ENCODE measurements at regions not wholly inside any gene's neighbourhood (a gene's known extent, or its start where the extent isn't known, plus 50 kb on each side); places are given as distances from the start of the nearest gene placed in this dataset.
"Not testable (repeated sequence)": the region's sequence is repeated elsewhere in the genome, so short reads cannot be mapped to it uniquely, and the experiment has no call there.

- no peak for DNase-seq
Measured at GRCh38 chr3:109806929-109807328, 469.6 kb upstream of the DPPA4 start.

DNA sequence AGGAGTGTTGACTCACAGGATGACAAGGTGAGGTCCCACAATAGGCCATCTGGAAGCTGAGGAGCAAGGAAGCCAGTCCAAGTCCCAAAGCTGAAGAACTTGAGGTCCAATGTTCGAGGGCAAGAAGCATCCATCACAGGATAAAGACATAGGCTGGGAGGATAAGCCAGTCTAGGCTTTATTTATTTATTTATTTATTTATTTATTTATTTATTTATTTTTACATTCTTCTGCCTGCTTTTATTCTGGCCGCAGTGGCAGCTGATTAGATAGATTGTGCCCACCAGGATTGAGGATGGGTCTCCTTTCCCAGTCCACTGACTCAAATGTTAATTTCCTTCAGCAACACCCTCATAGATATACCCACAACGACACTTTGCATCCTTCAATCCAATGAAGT lies 472.2 kb upstream of the DPPA4 start:
- no peak for DNase-seq

DNA sequence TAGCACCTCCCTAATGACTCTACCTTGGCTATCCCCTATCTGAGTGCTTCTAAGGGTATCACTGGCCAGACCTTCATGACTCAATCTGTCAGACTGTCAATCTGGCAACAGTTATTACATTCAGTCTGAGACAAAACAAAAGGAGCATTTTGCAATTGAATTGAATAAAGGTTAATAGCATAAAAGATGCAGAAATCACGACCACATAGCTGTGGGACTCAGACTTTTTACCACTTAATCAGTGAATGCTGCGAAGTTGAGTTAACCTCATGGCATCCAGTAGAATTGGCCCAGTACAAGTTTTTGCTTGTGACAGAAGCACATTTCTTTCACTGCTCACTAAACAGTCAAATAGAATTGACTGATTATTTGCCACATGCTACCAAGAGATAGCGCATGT lies 480.7 kb upstream of the DPPA4 start:
- DNase-seq = no peak

- no peak for DNase-seq
Measured at GRCh38 chr3:109819734-109820133, 482.4 kb upstream of the DPPA4 start.

- no peak for DNase-seq
Measured at GRCh38 chr3:109825971-109826810, 488.8 kb upstream of the DPPA4 start.

DNA sequence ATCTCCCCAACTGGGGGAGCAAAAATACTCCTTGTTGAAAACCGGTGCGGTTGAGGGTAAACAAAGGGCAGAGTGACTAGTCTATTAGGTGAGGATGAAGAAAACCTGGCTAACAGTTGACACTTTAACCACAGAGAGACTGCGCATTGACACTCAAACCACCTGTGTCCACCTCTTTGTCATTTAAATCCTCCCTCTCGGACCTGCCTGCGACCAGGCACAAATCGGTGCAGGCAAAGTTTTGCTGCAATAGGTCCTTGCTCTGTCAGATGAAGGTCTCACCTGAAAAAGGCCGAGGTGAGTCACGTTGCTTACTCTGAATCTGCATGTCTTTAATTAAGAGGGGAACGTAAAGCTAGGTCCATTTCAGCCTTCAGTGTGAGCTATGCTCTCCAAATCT lies 494.1 kb upstream of the DPPA4 start:
- DNase-seq = no peak

GRCh38 chr3:109835958-109836357 lies 498.6 kb upstream of the DPPA4 start:
- no peak for DNase-seq

GRCh38 chr3:109851854-109852253 lies 514.5 kb upstream of the DPPA4 start:
- DNase-seq = no peak

DNA sequence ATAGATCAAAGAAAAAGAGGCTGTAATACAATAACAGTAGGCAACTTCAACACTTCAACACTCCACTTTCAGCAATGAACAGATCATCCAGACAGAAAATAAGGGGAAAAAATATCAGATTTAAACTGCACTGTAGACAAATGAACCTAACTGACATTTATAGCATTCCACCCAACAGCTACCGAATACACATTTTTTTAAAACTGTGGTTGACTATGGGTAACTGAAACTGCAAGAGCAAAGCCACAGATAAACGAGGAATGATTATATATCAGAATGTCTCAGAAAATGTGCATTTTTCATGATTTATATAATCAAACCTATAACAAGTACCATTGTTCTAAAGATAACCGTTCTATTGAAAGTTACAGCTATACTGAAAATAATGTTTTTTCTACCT lies 514.9 kb upstream of the DPPA4 start:
- DNase-seq = no peak

DNA sequence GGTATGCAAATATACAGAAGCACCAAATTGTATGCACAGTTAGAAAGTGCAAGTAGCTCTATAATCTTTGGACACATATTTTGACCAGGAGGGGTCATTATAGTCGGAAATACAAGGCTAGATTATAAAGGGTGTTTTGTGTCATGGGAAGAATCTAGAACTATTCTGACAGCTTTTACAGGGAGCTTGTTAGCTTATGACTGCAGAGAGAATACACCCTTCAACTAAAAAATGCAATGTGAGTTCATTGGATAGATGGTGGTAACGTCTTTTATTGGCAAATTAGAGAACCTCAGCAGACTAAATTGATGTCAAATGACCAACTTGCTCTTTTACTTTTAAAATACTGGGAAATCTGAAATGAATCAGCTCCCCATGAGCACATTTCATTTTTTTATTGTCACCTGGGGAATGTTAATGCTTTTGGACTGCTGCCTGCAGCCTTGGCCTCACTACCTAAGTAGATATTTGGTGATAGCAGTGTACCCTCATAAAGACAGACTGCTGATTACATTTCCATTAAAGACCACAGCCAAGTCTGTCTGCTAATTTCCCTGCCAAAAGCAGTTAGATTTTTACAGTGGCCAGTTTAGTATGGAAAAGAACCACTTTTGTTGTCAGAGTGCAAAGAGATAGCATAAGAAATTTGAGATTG lies 515.9 kb upstream of the DPPA4 start:
- DNase-seq = no peak

DNA sequence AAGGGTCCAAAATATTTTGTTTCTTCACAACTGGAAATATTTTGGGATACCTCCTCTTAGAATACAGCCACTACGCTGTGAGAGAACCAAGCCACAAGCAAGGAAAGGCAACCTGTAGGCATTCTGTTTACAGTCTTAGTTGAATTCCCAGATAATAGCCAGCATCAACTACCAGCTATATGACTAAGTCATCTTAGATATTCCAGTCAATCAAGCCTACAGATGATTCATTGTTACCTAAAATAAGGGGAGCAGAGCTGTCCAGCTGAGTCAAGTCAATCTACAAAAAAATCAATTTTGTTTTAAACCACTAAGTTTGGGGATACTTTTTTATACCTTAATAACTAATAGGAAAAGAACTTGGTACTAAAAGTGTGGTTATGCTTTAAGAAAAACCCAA lies 526.4 kb upstream of the DPPA4 start:
- no peak for DNase-seq

DNA sequence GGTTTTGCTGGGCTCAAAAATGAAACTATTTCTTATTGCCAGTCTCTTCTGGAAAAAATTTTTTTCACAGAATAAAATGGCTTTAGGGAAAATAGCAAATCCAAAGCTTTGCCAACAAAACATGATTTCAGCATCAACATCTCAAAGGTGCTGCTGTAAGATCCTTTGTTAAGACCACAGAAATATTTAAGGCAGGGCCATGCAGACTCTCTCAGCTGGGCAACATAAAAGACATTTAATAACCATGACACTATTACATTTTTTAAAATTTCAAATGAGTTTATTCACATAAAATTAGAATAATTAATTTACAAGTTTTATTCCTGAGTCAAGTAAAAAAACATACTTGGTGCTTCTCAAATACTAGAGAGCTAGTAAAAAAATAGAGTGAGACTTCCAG lies 527.1 kb upstream of the DPPA4 start:
- DNase-seq = no peak

DNA sequence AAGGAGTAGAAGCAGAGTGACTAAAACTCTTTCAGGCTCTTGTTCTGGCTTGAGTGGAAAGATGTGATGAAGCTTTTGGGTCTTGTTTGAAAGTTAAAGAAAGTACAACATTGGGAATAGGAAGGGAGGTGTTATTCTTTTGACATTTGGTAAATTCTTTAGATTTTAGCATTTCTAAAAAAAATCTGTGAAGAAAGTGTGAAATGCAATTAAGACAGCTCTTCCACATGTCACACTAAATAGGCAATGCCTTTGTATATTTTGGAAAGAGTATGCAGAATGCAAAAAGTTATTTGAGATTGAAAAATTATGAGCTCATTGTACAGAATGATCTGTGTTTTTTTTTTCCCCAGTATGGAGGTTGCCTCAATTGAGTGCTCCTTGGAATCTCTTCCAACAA lies 532.2 kb upstream of the DPPA4 start:
- DNase-seq = no peak

- no peak for DNase-seq
Measured at GRCh38 chr3:109874896-109875708, 537.8 kb upstream of the DPPA4 start.

DNA sequence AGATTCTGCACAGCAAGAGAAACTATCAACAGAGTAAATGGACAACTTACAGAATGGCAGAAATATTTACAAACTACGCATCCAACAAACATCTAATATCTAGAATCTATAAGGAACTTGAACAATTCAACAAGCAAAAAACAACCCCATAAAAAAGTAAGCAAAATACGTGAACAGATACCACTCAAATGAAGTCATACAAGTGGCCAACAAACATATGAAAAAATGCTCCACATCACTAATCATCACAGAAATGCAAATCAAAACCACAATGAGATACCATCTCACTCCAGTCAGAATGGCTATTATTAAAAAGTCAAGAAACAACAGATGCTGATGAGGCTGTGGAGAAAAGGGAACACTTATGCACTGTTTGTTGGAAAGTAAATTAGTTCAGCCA lies 540.3 kb upstream of the DPPA4 start:
- DNase-seq = not testable (repeated sequence)

DNA sequence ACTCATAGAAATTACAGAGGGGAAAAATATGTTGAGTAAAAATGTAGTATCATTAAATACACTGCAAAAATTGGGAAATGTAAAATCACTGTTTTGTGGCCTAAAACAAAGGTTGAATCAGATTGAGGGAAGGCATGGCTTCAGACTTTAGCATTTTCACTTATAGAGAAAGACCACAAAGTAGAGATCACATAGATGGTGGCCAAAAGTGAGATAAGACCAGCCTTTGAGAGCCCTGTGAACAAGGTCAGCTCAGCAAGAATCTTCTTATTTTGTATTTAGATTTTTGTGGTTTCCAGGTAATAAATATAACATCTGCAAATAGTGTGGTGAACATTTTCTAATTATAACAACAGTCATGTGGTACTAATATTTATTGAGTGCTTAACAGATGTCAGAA lies 544.8 kb upstream of the DPPA4 start:
- no peak for DNase-seq

GRCh38 chr3:109887293-109887692 lies 549.9 kb upstream of the DPPA4 start:
- DNase-seq = no peak

DNA sequence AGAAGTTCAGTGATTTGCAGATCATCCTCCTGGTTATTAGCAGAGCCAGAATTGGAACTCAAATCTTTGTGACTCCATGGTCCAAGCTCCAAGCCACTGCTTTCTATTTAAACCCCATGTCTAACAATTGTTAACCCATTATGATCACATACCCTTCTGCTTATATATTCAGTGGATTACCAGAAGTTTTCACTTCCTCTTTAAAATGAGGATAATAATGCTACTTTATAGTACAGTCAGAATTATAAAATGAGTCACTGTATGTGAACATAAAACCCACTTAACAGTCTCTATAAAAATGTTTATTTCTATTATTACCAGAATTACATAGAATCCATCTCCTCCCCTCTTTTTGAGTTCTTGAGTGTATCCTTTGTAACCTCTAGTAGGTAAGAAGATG lies 550.7 kb upstream of the DPPA4 start:
- DNase-seq = no peak

- DNase-seq = no peak
Measured at GRCh38 chr3:109897734-109898133, 560.4 kb upstream of the DPPA4 start.

GRCh38 chr3:109899925-109900324 lies 562.6 kb upstream of the DPPA4 start:
- no peak for DNase-seq

DNA sequence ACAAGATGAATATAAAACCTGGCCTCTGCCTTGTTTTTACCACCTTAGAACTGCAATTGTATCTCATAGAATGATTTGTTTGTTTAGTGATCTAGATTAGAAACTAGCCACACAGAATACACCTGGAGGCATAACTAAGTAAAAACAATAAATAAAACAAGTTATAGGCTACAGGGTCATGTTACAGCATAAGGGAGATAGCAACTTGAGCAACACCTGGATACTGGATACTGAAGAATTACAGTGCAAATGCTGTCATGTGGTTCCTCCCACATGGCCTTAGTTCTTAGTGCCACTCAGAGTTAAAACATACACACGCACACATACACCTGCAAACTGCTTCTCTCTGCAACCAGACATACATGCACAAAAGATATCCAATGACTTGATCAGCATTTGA lies 563.4 kb upstream of the DPPA4 start:
- no peak for DNase-seq

GRCh38 chr3:109902549-109902948 lies 565.2 kb upstream of the DPPA4 start:
- no peak for DNase-seq

DNA sequence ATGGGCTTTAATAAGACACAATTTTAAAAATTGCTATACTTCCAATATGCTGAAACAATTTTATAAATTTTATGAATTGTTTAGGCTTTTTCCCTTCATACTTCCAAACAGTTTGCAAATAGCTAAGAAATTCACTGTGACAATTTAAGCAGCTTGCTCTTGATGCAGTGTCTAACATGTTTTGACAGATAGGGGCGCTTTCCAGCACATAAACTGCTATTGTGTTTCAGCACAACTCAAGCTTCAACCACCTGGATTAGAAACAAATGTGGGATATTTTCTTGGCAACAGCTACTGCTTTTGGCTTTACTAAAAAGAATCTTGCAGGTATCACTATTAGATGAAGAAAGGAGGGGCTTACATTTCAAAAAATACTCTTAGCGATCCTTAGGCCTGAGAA lies 565.8 kb upstream of the DPPA4 start:
- no peak for DNase-seq

GRCh38 chr3:109910772-109911171 lies 573.4 kb upstream of the DPPA4 start:
- no peak for DNase-seq

All from fibroblast of skin of scalp (primary cell).